ENCODE measurements at regions not wholly inside any gene's neighbourhood (a gene's known extent, or its start where the extent isn't known, plus 50 kb on each side); places are given as distances from the start of the nearest gene placed in this dataset.

GRCh38 chr4:124372916-124373315, 339.6 kb downstream of the ANKRD50 start:
- Histone ChIP-seq H3K4me3 (ENCODE audit: low read length) (no peak overlapping the region), H3K36me3 (ENCODE audit: insufficient read depth, low read length) (no peaks in the 10 kb centered on the region), H3K9me3 (ENCODE audit: low read length) (no peaks in the 10 kb centered on the region), H2AFZ (ENCODE audit: low read depth, low read length) (no peak overlapping the region), H4K20me1 (ENCODE audit: insufficient read depth) (no peaks in the 10 kb centered on the region), H3K79me2 (replicated peaks; ENCODE audit: insufficient read depth, low read length) (no peaks in the 10 kb centered on the region), H3K4me2 (ENCODE audit: low read length) (no peak overlapping the region), H3F3A (ENCODE audit: insufficient read depth, low read length, poor library complexity, severe bottlenecking) (no peaks in the 10 kb centered on the region), H3K27me3 (ENCODE audit: insufficient read depth, low read depth, low read length) (no peaks in the 10 kb centered on the region), H3K9me2 (ENCODE audit: insufficient read depth, low read length) (no peaks in the 10 kb centered on the region), H3K27ac (ENCODE audit: low read length) (no peak overlapping the region), H3K9ac (ENCODE audit: low read length) (no peak overlapping the region)
- TF ChIP-seq POLR2AphosphoS5 (IDR thresholded peaks at IDR 0.05): no peak
- TF ChIP-seq SMC3 (conservative IDR thresholded peaks at IDR 0.05; ENCODE audit: poor library complexity): no peak
- no peak for TF ChIP-seq EZH2 (IDR thresholded peaks at IDR 0.05; ENCODE audit: borderline replicate concordance, insufficient read depth, low read length, poor library complexity, severe bottlenecking)
- TF ChIP-seq EP300 (conservative IDR thresholded peaks at IDR 0.05; ENCODE audit: poor library complexity, severe bottlenecking): no peak
- TF ChIP-seq TAF1 (IDR thresholded peaks at IDR 0.05; ENCODE audit: low read depth): no peak
- no peak for TF ChIP-seq MXI1 (conservative IDR thresholded peaks at IDR 0.05; ENCODE audit: poor library complexity, severe bottlenecking)
- TF ChIP-seq RAD21 (conservative IDR thresholded peaks at IDR 0.05): no peak
- TF ChIP-seq CTCF (IDR thresholded peaks at IDR 0.05; ENCODE audit: poor library complexity, severe bottlenecking): no peak
- no peak for TF ChIP-seq REST (IDR thresholded peaks at IDR 0.05; ENCODE audit: borderline replicate concordance)

- no peak overlapping the region for H2AFZ ChIP-seq (ENCODE audit: low read depth, low read length)
- no peaks in the 10 kb centered on the region for H3K36me3 ChIP-seq (ENCODE audit: insufficient read depth, low read length)
- no peaks in the 10 kb centered on the region for H4K20me1 ChIP-seq (ENCODE audit: insufficient read depth)
- H3K9ac ChIP-seq (ENCODE audit: low read length): no peak overlapping the region
- TF ChIP-seq TAF1 (IDR thresholded peaks at IDR 0.05; ENCODE audit: low read depth) (no peak), REST (IDR thresholded peaks at IDR 0.05; ENCODE audit: borderline replicate concordance) (no peak), POLR2AphosphoS5 (IDR thresholded peaks at IDR 0.05) (no peak), RAD21 (conservative IDR thresholded peaks at IDR 0.05) (no peak), MXI1 (conservative IDR thresholded peaks at IDR 0.05; ENCODE audit: poor library complexity, severe bottlenecking) (no peak), EP300 (conservative IDR thresholded peaks at IDR 0.05; ENCODE audit: poor library complexity, severe bottlenecking) (no peak), SMC3 (conservative IDR thresholded peaks at IDR 0.05; ENCODE audit: poor library complexity) (no peak), CTCF (IDR thresholded peaks at IDR 0.05; ENCODE audit: poor library complexity, severe bottlenecking) (no peak), EZH2 (IDR thresholded peaks at IDR 0.05; ENCODE audit: borderline replicate concordance, insufficient read depth, low read length, poor library complexity, severe bottlenecking) (no peak)
- no peaks in the 10 kb centered on the region for H3K79me2 ChIP-seq (replicated peaks; ENCODE audit: insufficient read depth, low read length)
- no peaks in the 10 kb centered on the region for H3K9me2 ChIP-seq (ENCODE audit: insufficient read depth, low read length)
- H3K4me3 ChIP-seq (ENCODE audit: low read length): no peak overlapping the region
- H3F3A ChIP-seq (ENCODE audit: insufficient read depth, low read length, poor library complexity, severe bottlenecking): no peaks in the 10 kb centered on the region
- no peak overlapping the region for H3K4me2 ChIP-seq (ENCODE audit: low read length)
- no peak overlapping the region for H3K27ac ChIP-seq (ENCODE audit: low read length)
- no peaks in the 10 kb centered on the region for H3K27me3 ChIP-seq (ENCODE audit: insufficient read depth, low read depth, low read length)
- H3K9me3 ChIP-seq (ENCODE audit: low read length): no peaks in the 10 kb centered on the region
Observed at GRCh38 chr4:124386163-124386562, 326.4 kb downstream of the ANKRD50 start.

Measured in neural cell (in vitro differentiated cells).